Astrocyte of the cerebellum (primary cell): ENCODE measurements at regions not wholly inside any gene's neighbourhood (a gene's known extent, or its start where the extent isn't known, plus 50 kb on each side); places are given as distances from the start of the nearest gene placed in this dataset.

Experiments used
- DNase-seq: peaks from one replicate; pipeline ENCODE4 v3.0.0-alpha.2; 2011; ENCODE audit warnings: low read depth
- H3K4me3 ChIP-seq: 2 replicates; pipeline ENCODE4 v1.5.1; 2011; ENCODE audit warnings: mild to moderate bottlenecking, low read depth, low read length, moderate library complexity
- in situ Hi-C: cut with HindIII; loops from 2 replicates; pipeline ENCODE4 v1.10.0; 2017; ENCODE audit warnings: low sequenced_read_pairs
- TF ChIP-seq, protein P1 (sequence below): IDR thresholded peaks from 2 replicates; pipeline ENCODE4 v1.5.1; 2012; ENCODE audit warnings: low read length, low read depth, moderate library complexity, mild to moderate bottlenecking; ENCODE audit errors: missing control alignments

DNA sequence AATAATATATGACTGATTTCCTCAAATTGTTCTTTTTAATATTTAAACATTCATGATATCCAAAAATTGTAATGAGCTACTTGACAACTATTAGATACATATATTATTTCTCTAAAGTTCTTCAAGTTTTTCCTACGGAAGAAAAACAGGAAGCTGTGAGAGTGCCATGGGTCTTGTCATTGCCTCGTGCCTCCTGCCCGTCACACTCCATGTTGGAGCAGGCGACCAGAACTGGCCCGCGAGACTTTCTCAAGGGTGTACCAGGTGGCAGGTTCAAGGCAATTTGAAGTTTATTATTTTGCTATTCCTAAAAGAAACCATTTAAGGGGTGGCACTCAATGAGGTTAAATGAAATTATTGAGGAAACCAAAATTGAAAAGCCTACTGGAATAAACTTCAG is 337.2 kb downstream of the HACE1 start:
- TF ChIP-seq, protein P1, sequence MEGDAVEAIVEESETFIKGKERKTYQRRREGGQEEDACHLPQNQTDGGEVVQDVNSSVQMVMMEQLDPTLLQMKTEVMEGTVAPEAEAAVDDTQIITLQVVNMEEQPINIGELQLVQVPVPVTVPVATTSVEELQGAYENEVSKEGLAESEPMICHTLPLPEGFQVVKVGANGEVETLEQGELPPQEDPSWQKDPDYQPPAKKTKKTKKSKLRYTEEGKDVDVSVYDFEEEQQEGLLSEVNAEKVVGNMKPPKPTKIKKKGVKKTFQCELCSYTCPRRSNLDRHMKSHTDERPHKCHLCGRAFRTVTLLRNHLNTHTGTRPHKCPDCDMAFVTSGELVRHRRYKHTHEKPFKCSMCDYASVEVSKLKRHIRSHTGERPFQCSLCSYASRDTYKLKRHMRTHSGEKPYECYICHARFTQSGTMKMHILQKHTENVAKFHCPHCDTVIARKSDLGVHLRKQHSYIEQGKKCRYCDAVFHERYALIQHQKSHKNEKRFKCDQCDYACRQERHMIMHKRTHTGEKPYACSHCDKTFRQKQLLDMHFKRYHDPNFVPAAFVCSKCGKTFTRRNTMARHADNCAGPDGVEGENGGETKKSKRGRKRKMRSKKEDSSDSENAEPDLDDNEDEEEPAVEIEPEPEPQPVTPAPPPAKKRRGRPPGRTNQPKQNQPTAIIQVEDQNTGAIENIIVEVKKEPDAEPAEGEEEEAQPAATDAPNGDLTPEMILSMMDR = no peak
- DNase-seq = no peak
- no peak overlapping the region for H3K4me3 ChIP-seq
- in situ Hi-C loops = no loop called here

DNA sequence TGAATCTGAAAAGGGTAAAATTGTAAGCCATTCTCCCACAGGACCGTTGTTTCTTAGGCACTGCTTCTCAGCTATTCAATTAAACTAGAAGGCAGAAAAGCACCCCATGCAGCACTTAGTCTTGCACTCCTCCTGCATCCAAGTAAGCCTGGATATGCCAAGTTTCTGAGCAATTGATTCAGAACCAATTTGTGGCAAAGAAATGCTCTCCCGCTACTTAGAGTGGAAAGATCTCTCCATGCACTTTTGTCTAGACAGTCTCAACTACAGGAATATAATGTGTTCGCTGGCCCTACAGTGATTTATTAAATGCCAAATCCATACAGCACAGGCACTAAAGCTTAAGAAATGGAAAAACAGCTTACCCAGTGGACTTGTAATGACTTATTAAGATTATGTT is 338.5 kb downstream of the HACE1 start:
- H3K4me3 ChIP-seq = no peak overlapping the region
- TF ChIP-seq, protein P1 = no peak
- in situ Hi-C loops = no loop called here
- DNase-seq = no peak

DNA sequence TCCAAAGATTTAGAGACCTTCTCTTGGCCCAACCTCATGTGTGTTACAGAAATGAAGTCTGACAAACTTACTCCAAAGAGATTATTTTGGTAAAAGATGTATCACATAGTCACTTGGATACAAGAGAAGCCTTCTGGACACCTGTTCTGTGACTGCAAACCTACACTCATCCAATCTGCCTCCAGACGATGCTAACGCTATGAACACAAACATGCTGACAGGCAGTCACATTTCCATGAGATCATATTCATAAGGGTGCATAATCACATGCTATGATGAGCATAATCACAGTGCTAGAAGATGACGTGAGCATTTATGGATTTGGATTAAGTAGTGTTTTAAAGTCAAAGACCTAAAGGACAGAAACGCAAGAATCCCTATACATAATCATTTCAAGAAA is 340.2 kb downstream of the HACE1 start:
- in situ Hi-C loops = no loop called here
- DNase-seq = no peak
- TF ChIP-seq, protein P1 = no peak
- H3K4me3 ChIP-seq = no peak overlapping the region

DNA sequence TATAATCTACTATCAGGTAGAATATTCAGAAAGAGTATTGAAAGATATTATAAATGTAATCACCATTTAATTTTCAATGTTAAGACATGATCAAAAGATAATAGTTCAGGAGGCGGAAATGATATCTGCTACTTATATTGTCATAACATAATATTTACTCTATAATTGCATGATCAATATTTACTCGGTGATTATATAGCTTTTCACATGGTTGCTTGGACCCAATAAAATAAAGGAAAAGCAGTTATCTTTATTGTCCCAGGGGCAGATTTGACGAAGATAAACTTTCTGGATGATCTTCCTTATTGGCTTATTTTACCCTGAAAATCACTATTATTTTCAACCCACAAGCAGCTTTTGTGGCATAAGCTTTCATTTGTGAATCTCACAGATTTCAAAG is 350.4 kb downstream of the HACE1 start:
- no peak for DNase-seq
- TF ChIP-seq, protein P1 = no peak
- no peak overlapping the region for H3K4me3 ChIP-seq
- in situ Hi-C loops = no loop called here

DNA sequence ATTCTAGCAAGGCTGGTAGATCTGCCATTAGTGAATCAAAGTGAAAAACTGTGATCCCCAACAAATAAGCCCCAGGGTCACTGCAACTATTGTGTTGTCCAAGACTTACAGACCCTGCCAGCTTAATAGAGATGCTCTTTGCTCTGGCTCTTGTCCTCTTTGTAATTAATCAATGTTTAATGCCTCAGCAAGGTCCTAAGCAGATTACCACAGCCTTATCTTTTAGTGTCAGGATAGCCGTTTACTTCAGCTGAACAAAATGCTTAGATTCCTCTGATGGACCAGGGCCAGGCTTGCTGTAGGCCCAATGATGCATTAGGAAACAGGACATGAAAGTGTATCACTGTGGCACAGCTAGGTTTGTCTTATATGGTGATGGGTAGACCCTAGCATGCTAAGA is 353.3 kb downstream of the HACE1 start:
- no peak for DNase-seq
- H3K4me3 ChIP-seq = no peak overlapping the region
- in situ Hi-C loops = no loop called here
- TF ChIP-seq, protein P1 = no peak

DNA sequence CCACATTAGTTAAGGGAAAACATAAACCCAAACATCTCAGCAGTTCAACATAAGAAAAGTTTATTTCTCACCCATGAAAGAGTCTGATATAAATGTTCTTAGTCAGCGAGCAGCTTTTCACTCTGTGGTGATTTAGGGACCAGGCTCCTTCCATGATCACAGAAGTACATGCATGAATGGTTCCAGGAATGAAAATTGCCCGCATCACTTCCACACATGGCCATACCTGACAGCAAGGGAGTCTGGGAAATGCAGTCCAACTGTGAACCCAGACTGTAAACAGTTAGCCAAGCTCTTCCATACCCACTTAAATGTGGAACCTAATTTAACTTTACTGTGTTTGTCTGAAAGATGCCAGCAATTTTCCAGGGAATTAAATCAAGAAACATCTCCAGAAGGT is 353.9 kb downstream of the HACE1 start:
- no peak for DNase-seq
- in situ Hi-C loops = no loop called here
- no peak overlapping the region for H3K4me3 ChIP-seq
- TF ChIP-seq, protein P1 = no peak

DNA sequence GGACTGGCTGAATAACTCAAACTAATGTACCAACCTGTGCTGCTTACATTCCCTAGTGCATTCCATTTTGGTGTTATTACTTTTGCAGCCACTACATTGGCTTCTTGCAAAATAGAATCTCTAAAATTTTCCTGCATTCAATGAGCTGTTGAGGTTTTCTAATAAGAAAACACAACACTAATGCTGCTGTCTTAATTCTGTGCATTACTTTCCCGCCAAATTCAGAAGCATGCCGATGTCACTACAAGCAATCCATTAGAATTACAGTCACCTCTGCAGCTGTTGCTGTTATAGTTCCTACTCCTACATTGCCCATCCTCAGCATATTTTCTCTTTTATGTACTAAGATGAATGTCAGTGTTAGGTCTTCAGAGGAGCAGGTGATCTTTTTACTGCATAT is 359.5 kb downstream of the HACE1 start:
- no peak overlapping the region for H3K4me3 ChIP-seq
- in situ Hi-C loops = no loop called here
- TF ChIP-seq, protein P1 = no peak
- no peak for DNase-seq
